ENCODE measurements at regions not wholly inside any gene's neighbourhood (a gene's known extent, or its start where the extent isn't known, plus 50 kb on each side); places are given as distances from the start of the nearest gene placed in this dataset.

DNA sequence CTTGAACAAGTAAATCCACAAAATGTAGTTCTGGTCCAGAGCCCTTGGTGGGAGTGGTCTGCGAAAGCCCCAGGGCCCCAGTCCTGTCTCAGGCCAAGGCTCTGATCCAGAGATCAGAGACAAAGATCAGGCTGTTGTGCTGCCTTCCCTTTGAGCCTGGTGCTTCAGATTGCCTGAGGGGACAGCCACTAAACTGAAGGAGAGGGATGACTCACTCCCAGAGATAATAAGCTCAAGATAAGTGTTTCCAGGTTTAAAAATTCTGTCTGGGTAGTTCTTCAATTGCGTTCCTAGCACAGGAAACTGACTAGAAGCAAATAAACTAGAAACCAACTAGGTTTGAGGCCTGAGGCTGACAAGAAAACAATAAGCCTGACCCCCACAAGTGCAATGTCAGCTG lies 190.2 kb downstream of the RAMP3 start:
- no peak overlapping the region for H3K4me3 ChIP-seq (ENCODE audit: low read depth, low read length)
- no peak for DNase-seq (ENCODE audit: low read depth)
- TF ChIP-seq, protein P1, sequence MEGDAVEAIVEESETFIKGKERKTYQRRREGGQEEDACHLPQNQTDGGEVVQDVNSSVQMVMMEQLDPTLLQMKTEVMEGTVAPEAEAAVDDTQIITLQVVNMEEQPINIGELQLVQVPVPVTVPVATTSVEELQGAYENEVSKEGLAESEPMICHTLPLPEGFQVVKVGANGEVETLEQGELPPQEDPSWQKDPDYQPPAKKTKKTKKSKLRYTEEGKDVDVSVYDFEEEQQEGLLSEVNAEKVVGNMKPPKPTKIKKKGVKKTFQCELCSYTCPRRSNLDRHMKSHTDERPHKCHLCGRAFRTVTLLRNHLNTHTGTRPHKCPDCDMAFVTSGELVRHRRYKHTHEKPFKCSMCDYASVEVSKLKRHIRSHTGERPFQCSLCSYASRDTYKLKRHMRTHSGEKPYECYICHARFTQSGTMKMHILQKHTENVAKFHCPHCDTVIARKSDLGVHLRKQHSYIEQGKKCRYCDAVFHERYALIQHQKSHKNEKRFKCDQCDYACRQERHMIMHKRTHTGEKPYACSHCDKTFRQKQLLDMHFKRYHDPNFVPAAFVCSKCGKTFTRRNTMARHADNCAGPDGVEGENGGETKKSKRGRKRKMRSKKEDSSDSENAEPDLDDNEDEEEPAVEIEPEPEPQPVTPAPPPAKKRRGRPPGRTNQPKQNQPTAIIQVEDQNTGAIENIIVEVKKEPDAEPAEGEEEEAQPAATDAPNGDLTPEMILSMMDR (conservative IDR thresholded peaks at IDR 0.05; ENCODE audit: low read depth, low read length), result no peak

DNA sequence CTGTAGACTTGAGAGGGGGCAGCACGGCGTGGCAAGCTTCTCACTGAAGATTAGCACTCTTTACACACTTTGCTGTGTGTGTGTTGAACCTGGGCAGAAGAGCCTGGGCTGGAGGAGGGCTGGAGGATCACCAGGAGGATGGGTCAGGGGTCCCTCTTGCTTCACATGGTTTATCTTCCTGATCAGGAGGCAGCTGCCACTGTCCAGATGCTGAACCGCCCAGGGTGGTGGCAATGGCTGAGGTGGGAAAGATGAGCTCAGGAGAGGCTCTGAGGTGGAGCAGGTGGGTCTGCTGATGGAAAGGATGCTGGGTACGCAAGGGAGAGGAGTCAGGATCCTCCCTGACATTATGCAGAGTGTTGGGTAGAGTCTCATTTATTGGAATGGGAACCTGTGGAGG lies 191.5 kb downstream of the RAMP3 start:
- H3K4me3 ChIP-seq (ENCODE audit: low read depth, low read length), result no peak overlapping the region
- DNase-seq (ENCODE audit: low read depth), result no peak
- TF ChIP-seq, protein P1 (conservative IDR thresholded peaks at IDR 0.05; ENCODE audit: low read depth, low read length), result no peak

- DNase-seq (ENCODE audit: low read depth), result no peak
- TF ChIP-seq, protein P1 (conservative IDR thresholded peaks at IDR 0.05; ENCODE audit: low read depth, low read length), result no peak
- no peak overlapping the region for H3K4me3 ChIP-seq (ENCODE audit: low read depth, low read length)
These were observed 193.3 kb downstream of the RAMP3 start for GRCh38 chr7:45350896-45351295.

- DNase-seq (ENCODE audit: low read depth), result no peak
- no peak overlapping the region for H3K4me3 ChIP-seq (ENCODE audit: low read depth, low read length)
- TF ChIP-seq, protein P1 (conservative IDR thresholded peaks at IDR 0.05; ENCODE audit: low read depth, low read length), result no peak
These were observed 200.7 kb downstream of the RAMP3 start for GRCh38 chr7:45358287-45358686.

DNA sequence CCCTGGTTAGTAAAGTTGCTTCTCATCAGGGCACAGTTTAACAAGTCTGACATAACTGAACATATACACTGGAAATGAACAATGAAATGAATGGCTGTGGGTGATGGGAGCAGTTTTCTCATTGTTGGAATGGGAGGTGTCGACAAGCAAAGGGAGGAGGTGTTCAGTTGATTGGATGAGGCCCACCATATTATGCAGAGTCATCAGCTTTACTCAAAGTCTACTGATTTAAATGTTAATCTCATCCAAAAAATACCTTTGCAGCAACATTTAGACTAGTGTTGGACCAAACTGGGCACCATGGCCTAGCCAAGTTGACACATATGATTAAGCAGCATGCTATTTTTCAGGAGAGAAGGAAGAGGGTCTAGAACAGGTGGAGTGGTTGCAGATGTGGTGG lies 201.7 kb downstream of the RAMP3 start:
- H3K4me3 ChIP-seq (ENCODE audit: low read depth, low read length), result no peak overlapping the region
- TF ChIP-seq, protein P1 (conservative IDR thresholded peaks at IDR 0.05; ENCODE audit: low read depth, low read length), result no peak
- no peak for DNase-seq (ENCODE audit: low read depth)

- no peak for DNase-seq (ENCODE audit: low read depth)
- TF ChIP-seq, protein P1 (conservative IDR thresholded peaks at IDR 0.05; ENCODE audit: low read depth, low read length), result no peak
- H3K4me3 ChIP-seq (ENCODE audit: low read depth, low read length), result no peak overlapping the region
These were observed 202.2 kb downstream of the RAMP3 start for GRCh38 chr7:45359776-45360175.

DNA sequence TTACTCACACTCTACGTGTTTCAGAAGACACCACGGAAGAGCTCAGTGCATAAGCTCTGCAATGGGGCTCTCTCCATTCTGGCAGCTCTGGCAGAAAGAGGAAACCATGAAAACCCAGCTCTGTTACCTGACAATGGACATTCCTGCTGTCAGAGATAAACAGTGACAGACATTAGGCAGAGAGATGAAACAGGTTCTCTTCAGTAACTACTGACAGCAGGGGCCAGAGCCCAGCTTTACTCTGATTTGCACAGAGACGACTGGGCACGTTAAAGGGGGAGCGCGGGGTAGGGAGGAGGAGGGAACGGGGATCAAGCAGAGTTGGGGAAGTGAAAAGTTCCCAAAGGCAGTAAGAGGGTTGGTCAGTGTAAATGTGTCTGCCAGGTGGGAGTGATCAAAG lies 206.1 kb downstream of the RAMP3 start:
- DNase-seq (ENCODE audit: low read depth), result no peak
- H3K4me3 ChIP-seq (ENCODE audit: low read depth, low read length), result no peak overlapping the region
- TF ChIP-seq, protein P1 (conservative IDR thresholded peaks at IDR 0.05; ENCODE audit: low read depth, low read length), result no peak
